ENCODE measurements at regions not wholly inside any gene's neighbourhood (a gene's known extent, or its start where the extent isn't known, plus 50 kb on each side); places are given as distances from the start of the nearest gene placed in this dataset.

DNA sequence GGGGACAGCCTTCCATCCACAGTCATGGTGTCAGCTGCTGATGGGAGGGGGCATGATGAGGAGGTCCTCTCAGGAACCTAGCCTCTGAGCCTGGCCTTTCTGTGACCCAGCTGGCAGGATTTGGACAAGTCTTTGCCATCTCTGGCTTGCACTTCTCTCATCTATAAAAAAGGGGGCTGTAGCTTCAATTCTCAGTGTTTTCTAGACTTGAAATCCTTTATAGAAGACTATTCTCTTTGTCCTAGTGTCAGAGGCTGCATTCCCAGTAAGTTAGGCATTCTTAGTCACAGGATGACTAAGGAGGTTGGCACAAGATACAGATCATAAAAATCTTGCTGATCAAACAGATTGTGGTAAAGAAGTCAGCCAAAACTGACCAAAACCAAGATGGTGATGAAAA is 958.5 kb downstream of the CNTNAP5 start:
- H4K91ac ChIP-seq (ENCODE audit: insufficient read depth, low read depth, low read length) = no peak overlapping the region
- H4K8ac ChIP-seq (ENCODE audit: low read depth in 2 of 2, low read length in 2 of 2) = no peak overlapping the region
- no peak overlapping the region for H2BK5ac ChIP-seq (ENCODE audit: low read depth, low read length, poor library complexity, severe bottlenecking)
- no peak overlapping the region for H2BK120ac ChIP-seq (ENCODE audit: low read depth, low read length)
- peak; percentile 55 for TF ChIP-seq MAFK (IDR thresholded peaks at IDR 0.05; ENCODE audit: low read depth, low read length)
- TF ChIP-seq, protein P1, sequence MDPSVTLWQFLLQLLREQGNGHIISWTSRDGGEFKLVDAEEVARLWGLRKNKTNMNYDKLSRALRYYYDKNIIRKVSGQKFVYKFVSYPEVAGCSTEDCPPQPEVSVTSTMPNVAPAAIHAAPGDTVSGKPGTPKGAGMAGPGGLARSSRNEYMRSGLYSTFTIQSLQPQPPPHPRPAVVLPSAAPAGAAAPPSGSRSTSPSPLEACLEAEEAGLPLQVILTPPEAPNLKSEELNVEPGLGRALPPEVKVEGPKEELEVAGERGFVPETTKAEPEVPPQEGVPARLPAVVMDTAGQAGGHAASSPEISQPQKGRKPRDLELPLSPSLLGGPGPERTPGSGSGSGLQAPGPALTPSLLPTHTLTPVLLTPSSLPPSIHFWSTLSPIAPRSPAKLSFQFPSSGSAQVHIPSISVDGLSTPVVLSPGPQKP (IDR thresholded peaks at IDR 0.05; ENCODE audit: borderline replicate concordance, low read depth, low read length) = no peak
- DNase-seq (peak; percentile 51), ATAC-seq (ENCODE audit: low read depth) (peak; percentile 29; the same call in 1 of the 2 replicates)
- H4K20me1 ChIP-seq (ENCODE audit: insufficient read depth, low read length) = no peaks in the 10 kb centered on the region
- H3K27me3 ChIP-seq (ENCODE audit: control insufficient read depth, insufficient read depth, low read length) = no peaks in the 10 kb centered on the region
- H4K5ac ChIP-seq (ENCODE audit: low read depth, low read length) = no peak overlapping the region
- H3K4me3 ChIP-seq (ENCODE audit: insufficient read depth, low read depth, low read length) = no peak overlapping the region
- intact Hi-C loops (cut with micrococcal nuclease) (no loop called here), in situ Hi-C loops (cut with MboI; ENCODE audit: low sequenced_read_pairs) (no loop called here), dilution Hi-C loops (cut with HindIII; ENCODE audit: low sequenced_read_pairs, unreplicated experiment) (no loop called here)
- H3K56ac ChIP-seq (ENCODE audit: extremely low read depth, insufficient read depth, low read length) = no peak overlapping the region
- no peak overlapping the region for H2BK15ac ChIP-seq (ENCODE audit: low read depth, low read length)
- no peaks in the 10 kb centered on the region for H3K79me1 ChIP-seq (ENCODE audit: low read depth in 1 of 2, low read length in 2 of 2)
- no peak overlapping the region for H2BK20ac ChIP-seq (ENCODE audit: low read depth, low read length)
- no peak overlapping the region for H3K18ac ChIP-seq (ENCODE audit: low read depth, low read length)
- no peak overlapping the region for H3K23ac ChIP-seq (ENCODE audit: low read depth, low read length)
- H2AK5ac ChIP-seq (ENCODE audit: low read depth, low read length) = no peak overlapping the region
- no peak overlapping the region for H3K4me2 ChIP-seq (ENCODE audit: low read depth, low read length)
- H3K27ac ChIP-seq (ENCODE audit: insufficient read depth, low read length) = no peak overlapping the region
- CTCF ChIA-PET = interaction anchor here (0.7 kb wide), 1 partner anchor 461 kb away, joined by 3 read pairs; no protein-coding TSS in a partner anchor
- H3K9me1 ChIP-seq (ENCODE audit: insufficient read depth, low read length) = no peaks in the 10 kb centered on the region
- no peaks in the 10 kb centered on the region for H3K36me3 ChIP-seq (ENCODE audit: control insufficient read depth, insufficient read depth, low read length)
- no peak overlapping the region for H2AFZ ChIP-seq (replicated peaks; ENCODE audit: low read length, poor library complexity)
- H3K4me1 ChIP-seq (ENCODE audit: control insufficient read depth, insufficient read depth, low read length) = no peaks in the 10 kb centered on the region
- BruUV-seq (replicated peaks) = no TSS peak
- no peak overlapping the region for H3K9ac ChIP-seq (ENCODE audit: low read depth, low read length)
- H2AK9ac ChIP-seq (replicated peaks; ENCODE audit: low read depth, low read length, poor library complexity) = no peak overlapping the region
- H3K9me3 ChIP-seq (ENCODE audit: control insufficient read depth, insufficient read depth, low read length) = no peaks in the 10 kb centered on the region; the same call in 1 of the 2 replicates
- POLR2A ChIA-PET (ENCODE audit: unreplicated experiment) = no interaction called here
- no peak overlapping the region for H3K14ac ChIP-seq (replicated peaks; ENCODE audit: low read depth, low read length)
- H3K4ac ChIP-seq (ENCODE audit: low read depth, low read length) = no peak overlapping the region

Measured in IMR-90 (cell line).